Endothelial cell of umbilical vein (primary cell): ENCODE measurements at regions not wholly inside any gene's neighbourhood (a gene's known extent, or its start where the extent isn't known, plus 50 kb on each side); places are given as distances from the start of the nearest gene placed in this dataset.

Experiments used
- BruUV-seq: library from RNA; stranded (reverse); fragments of 400-500 nt; replicated peaks from 2 replicates; lab custom pipeline; 2021; lab: Mats Ljungman, UMichigan
- CTCF ChIA-PET: fragments of 300-600, 350-600 bp; sonication (Branson Sonifier 250); formaldehyde crosslinking; loops from one replicate; lab custom pipeline; 2021; ENCODE audit warnings: antibody characterized with exemption, inconsistent platforms; lab: Charles Lee
- POLR2A ChIA-PET: fragments of 300-600, 350-600 bp; sonication (Branson Sonifier 250); formaldehyde crosslinking; loops from one replicate; lab custom pipeline; 2021; ENCODE audit warnings: antibody characterized with exemption, inconsistent platforms; lab: Charles Lee
- DNase-seq: peaks from one replicate; pipeline ENCODE4 v3.0.0-alpha.2; 2011; ENCODE audit warnings: low read depth, low spot score
- FAIRE-seq: peaks from 2 replicates; lab custom pipeline; 2011; peaks lifted over from hg19 to GRCh38; lab: Jason Lieb, UNC
- H2AFZ ChIP-seq: 2 replicates; pipeline ENCODE4 v1.6.0; 2012; ENCODE audit warnings: low read depth, low read length, control low read depth, inconsistent platforms
- H3K27ac ChIP-seq: 2 replicates; pipeline ENCODE4 v1.5.1; 2011; ENCODE audit warnings: low read depth, mild to moderate bottlenecking, control low read depth, low read length, moderate library complexity; ENCODE audit not compliant: insufficient read depth
- H3K27me3 ChIP-seq, 2 experiments: 2 replicates each; pipeline versions ENCODE4 v1.6.0 to v1.6.1; 2011; ENCODE audit warnings: low read length in 2 of 2, mixed read lengths in 1 of 2; ENCODE audit not compliant: control insufficient read depth in 2 of 2, insufficient read depth in 2 of 2
- H3K36me3 ChIP-seq, 2 experiments: 2 replicates in 1 of 2; 3 replicates in 1 of 2; pipeline ENCODE4 v1.5.1; 2011; ENCODE audit warnings: low read length in 2 of 2, mild to moderate bottlenecking in 1 of 2, moderate library complexity in 1 of 2; ENCODE audit not compliant: control insufficient read depth in 2 of 2, insufficient read depth in 2 of 2; ENCODE audit errors: extremely low read depth in 1 of 2
- H3K4me1 ChIP-seq: 3 replicates; pipeline ENCODE4 v1.5.1; 2011; ENCODE audit warnings: mild to moderate bottlenecking, low read length; ENCODE audit not compliant: control insufficient read depth, insufficient read depth; ENCODE audit errors: extremely low read depth
- H3K4me2 ChIP-seq: 2 replicates; pipeline ENCODE4 v1.6.1; 2011; ENCODE audit warnings: low read length, control low read depth, mixed read lengths; ENCODE audit not compliant: insufficient read depth
- H3K4me3 ChIP-seq, 3 experiments: fragments of 200-600 bp in 1 of 3; sonication (generic), shearing (Covaris generic) in 1 of 3; replicated peaks in 1 of 3; 2 replicates each; pipeline ENCODE4 v1.5.1; 2011 to 2016; ENCODE audit warnings: control low read depth in 3 of 3, low read length in 3 of 3, mild to moderate bottlenecking in 2 of 3, inconsistent platforms in 1 of 3, low read depth in 1 of 3, moderate library complexity in 1 of 3; ENCODE audit not compliant: insufficient read depth in 1 of 3
- H3K79me2 ChIP-seq: 2 replicates; pipeline ENCODE4 v1.6.0; 2012; ENCODE audit warnings: low read length, inconsistent platforms; ENCODE audit not compliant: control insufficient read depth, insufficient read depth
- H3K9ac ChIP-seq: replicated peaks from 2 replicates; pipeline ENCODE3; 2011; ENCODE audit warnings: low read length, control low read depth; ENCODE audit not compliant: insufficient read depth; ENCODE audit errors: extremely low read depth
- H3K9me1 ChIP-seq: replicated peaks from 3 replicates; pipeline ENCODE4 v1.6.0; 2011; ENCODE audit warnings: mild to moderate bottlenecking, low read length; ENCODE audit not compliant: control insufficient read depth, insufficient read depth; ENCODE audit errors: extremely low read depth
- H3K9me3 ChIP-seq: replicated peaks from 2 replicates; pipeline ENCODE4 v1.5.1; 2012; ENCODE audit warnings: low read length, inconsistent platforms; ENCODE audit not compliant: control insufficient read depth, insufficient read depth
- H4K20me1 ChIP-seq: replicated peaks from 2 replicates; pipeline ENCODE3; 2011; ENCODE audit warnings: mild to moderate bottlenecking, low read length; ENCODE audit not compliant: control insufficient read depth, insufficient read depth; ENCODE audit errors: extremely low read depth
- EZH2 ChIP-seq: IDR thresholded peaks from 2 replicates; pipeline ENCODE4 v1.6.1; 2012; ENCODE audit warnings: borderline replicate concordance, low read depth, mild to moderate bottlenecking, moderate library complexity, low read length, inconsistent platforms; ENCODE audit not compliant: severe bottlenecking
- FOS ChIP-seq: IDR thresholded peaks from 2 replicates; pipeline ENCODE4 v1.6.1; 2011; ENCODE audit warnings: mild to moderate bottlenecking, low read length, moderate library complexity, borderline replicate concordance; ENCODE audit not compliant: insufficient read depth
- JUN ChIP-seq: IDR thresholded peaks from 2 replicates; pipeline ENCODE4 v1.6.1; 2011; ENCODE audit warnings: borderline replicate concordance, low read depth; ENCODE audit not compliant: insufficient read length, insufficient read depth
- MYC ChIP-seq: IDR thresholded peaks from one replicate; pipeline ENCODE4 v1.6.1; 2011; ENCODE audit warnings: mild to moderate bottlenecking, low read depth, low read length
- POLR2A ChIP-seq: IDR thresholded peaks from 2 replicates; pipeline ENCODE4 v1.6.1; 2012; ENCODE audit warnings: low read depth, mild to moderate bottlenecking, control low read depth, low read length
- POLR2AphosphoS5 ChIP-seq: IDR thresholded peaks from 2 replicates; pipeline ENCODE4 v1.6.1; 2012; ENCODE audit warnings: low read depth, mild to moderate bottlenecking, control low read depth, low read length, moderate library complexity; ENCODE audit not compliant: insufficient read depth
- dilution Hi-C: fragments of 300-500 bp; cut with MboI; formaldehyde crosslinking; loops from one replicate; pipeline ENCODE4 v1.15.0; 2019; ENCODE audit warnings: low sequenced_read_pairs; ENCODE audit not compliant: extremely low pct_ligation_motif_present
- intact Hi-C: fragments of 100-400 bp; cut with micrococcal nuclease; formaldehyde crosslinking; loops from one replicate; pipeline ENCODE4 v1.10.0; 2022

- no peaks in the 10 kb centered on the region for H3K36me3 ChIP-seq
- ChIA-PET POLR2A (no interaction called here), CTCF (interaction anchor here (1.3 kb wide), 1 partner anchor 16 kb away, joined by 3 read pairs; no protein-coding TSS in a partner anchor)
- FAIRE-seq: no peak
- TF ChIP-seq POLR2A: no peak
- no peak for TF ChIP-seq MYC
- no peak for TF ChIP-seq JUN
- no peak for TF ChIP-seq POLR2AphosphoS5
- dilution Hi-C loops (no loop called here), intact Hi-C loops (no loop called here)
- H3K9me3 ChIP-seq: no peaks in the 10 kb centered on the region
- no peak overlapping the region for H3K4me2 ChIP-seq
- H3K27ac ChIP-seq: no peak overlapping the region
- H3K79me2 ChIP-seq: no peaks in the 10 kb centered on the region
- H3K9me1 ChIP-seq: no peaks in the 10 kb centered on the region
- H2AFZ ChIP-seq: peak overlapping the region; percentile 17
- H4K20me1 ChIP-seq: no peaks in the 10 kb centered on the region
- H3K27me3 ChIP-seq: no peaks in the 10 kb centered on the region
- no peak overlapping the region for H3K9ac ChIP-seq
- no TSS peak for BruUV-seq
- peak; percentile 84 for DNase-seq
- H3K4me1 ChIP-seq: peaks cover 2% of the 10 kb centered on the region
- H3K4me3 ChIP-seq: no peak overlapping the region
Observed at GRCh38 chr21:15249285-15249993, 184.6 kb upstream of the NRIP1 start.

DNA sequence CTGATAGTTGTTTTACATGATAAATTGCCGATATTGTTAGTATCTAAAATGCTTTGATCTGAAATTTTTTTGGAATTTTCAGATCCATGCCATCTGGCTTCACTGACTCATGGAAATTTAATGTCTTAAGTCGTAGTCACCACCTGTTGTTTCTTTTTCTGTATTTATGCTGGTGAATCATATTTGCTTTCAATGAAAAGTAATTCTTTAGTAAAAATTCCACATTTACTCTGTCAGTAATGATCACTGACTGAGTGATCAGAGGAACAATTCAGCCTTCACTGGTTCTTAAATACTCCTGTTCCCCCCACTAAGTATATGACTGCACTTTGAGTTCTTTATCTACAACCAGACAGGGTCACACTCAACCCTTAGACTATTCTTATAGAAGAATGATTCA, 185.6 kb upstream of the NRIP1 start:
- no TSS peak for BruUV-seq
- no peak for FAIRE-seq
- H3K9ac ChIP-seq: no peak overlapping the region

More for the DNA sequence above, 185.6 kb upstream of the NRIP1 start:
- Histone ChIP-seq H3K4me2 (no peak overlapping the region), H2AFZ (no peak overlapping the region), H3K79me2 (no peaks in the 10 kb centered on the region), H3K27ac (no peak overlapping the region), H3K4me3 (no peak overlapping the region), H4K20me1 (no peaks in the 10 kb centered on the region), H3K36me3 (no peaks in the 10 kb centered on the region), H3K4me1 (peaks cover 2% of the 10 kb centered on the region), H3K9me1 (no peaks in the 10 kb centered on the region), H3K27me3 (no peaks in the 10 kb centered on the region), H3K9me3 (no peaks in the 10 kb centered on the region)
- POLR2A ChIA-PET: no interaction called here
- dilution Hi-C loops: no loop called here
- CTCF ChIA-PET: interaction anchor here (1.3 kb wide), 1 partner anchor 15 kb away, joined by 3 read pairs; no protein-coding TSS in a partner anchor
- TF ChIP-seq FOS (peak; percentile 8), EZH2 (no peak), MYC (no peak), POLR2AphosphoS5 (no peak), JUN (peak; percentile 55)
- peak; percentile 26 for DNase-seq
- intact Hi-C loops: no loop called here
